ENCODE measurements at regions not wholly inside any gene's neighbourhood (a gene's known extent, or its start where the extent isn't known, plus 50 kb on each side); places are given as distances from the start of the nearest gene placed in this dataset.

DNA sequence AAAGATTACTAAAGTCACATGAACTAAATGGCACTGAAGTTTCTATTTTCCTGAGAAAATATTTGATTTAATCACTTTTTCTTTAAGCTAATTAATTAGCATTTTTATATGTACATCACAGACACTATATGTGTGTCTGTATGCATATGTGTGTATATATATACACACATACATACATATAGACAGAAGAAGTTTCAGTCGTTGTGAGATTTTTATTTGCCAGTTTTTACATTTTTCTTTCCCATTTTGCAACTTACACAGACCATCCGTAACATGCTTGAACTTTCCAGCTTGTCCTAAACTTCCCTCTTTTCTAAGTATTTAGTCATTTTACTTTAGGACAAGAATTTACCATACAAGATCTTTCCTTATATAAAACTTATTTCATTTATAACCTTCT, 299.1 kb downstream of the IPO8 start:
- no peak overlapping the region for H3K4me2 ChIP-seq (ENCODE audit: low read depth, low read length, poor library complexity, severe bottlenecking)
- H3K79me2 ChIP-seq (ENCODE audit: insufficient read depth, low read length): no peaks in the 10 kb centered on the region
- H3K9ac ChIP-seq (ENCODE audit: low read depth, low read length, poor library complexity, severe bottlenecking): no peak overlapping the region
- H2AFZ ChIP-seq (ENCODE audit: low read length): no peak overlapping the region
- no peaks in the 10 kb centered on the region for H3K27me3 ChIP-seq (ENCODE audit: insufficient read depth, low read length, poor library complexity, severe bottlenecking)
- H3K9me2 ChIP-seq (replicated peaks; ENCODE audit: low read depth, low read length): no peaks in the 10 kb centered on the region
- no peaks in the 10 kb centered on the region for H3K4me1 ChIP-seq (ENCODE audit: insufficient read depth, low read length, poor library complexity, severe bottlenecking)
- H3K9me3 ChIP-seq (ENCODE audit: insufficient read depth, low read depth, low read length): peaks cover 5% of the 10 kb centered on the region; the same call in 1 of the 2 replicates
- TF ChIP-seq EZH2phosphoT487 (IDR thresholded peaks at IDR 0.05; ENCODE audit: borderline replicate concordance): no peak
- TF ChIP-seq, protein P1, sequence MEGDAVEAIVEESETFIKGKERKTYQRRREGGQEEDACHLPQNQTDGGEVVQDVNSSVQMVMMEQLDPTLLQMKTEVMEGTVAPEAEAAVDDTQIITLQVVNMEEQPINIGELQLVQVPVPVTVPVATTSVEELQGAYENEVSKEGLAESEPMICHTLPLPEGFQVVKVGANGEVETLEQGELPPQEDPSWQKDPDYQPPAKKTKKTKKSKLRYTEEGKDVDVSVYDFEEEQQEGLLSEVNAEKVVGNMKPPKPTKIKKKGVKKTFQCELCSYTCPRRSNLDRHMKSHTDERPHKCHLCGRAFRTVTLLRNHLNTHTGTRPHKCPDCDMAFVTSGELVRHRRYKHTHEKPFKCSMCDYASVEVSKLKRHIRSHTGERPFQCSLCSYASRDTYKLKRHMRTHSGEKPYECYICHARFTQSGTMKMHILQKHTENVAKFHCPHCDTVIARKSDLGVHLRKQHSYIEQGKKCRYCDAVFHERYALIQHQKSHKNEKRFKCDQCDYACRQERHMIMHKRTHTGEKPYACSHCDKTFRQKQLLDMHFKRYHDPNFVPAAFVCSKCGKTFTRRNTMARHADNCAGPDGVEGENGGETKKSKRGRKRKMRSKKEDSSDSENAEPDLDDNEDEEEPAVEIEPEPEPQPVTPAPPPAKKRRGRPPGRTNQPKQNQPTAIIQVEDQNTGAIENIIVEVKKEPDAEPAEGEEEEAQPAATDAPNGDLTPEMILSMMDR (conservative IDR thresholded peaks at IDR 0.05; ENCODE audit: low read length): no peak
- H4K20me1 ChIP-seq (ENCODE audit: insufficient read depth, low read length, poor library complexity, severe bottlenecking): no peaks in the 10 kb centered on the region
- H3F3A ChIP-seq (ENCODE audit: low read depth): no peaks in the 10 kb centered on the region
- H3K4me3 ChIP-seq (ENCODE audit: low read length, poor library complexity, severe bottlenecking): no peak overlapping the region
- no peaks in the 10 kb centered on the region for H3K36me3 ChIP-seq (ENCODE audit: insufficient read depth, low read length)

DNA sequence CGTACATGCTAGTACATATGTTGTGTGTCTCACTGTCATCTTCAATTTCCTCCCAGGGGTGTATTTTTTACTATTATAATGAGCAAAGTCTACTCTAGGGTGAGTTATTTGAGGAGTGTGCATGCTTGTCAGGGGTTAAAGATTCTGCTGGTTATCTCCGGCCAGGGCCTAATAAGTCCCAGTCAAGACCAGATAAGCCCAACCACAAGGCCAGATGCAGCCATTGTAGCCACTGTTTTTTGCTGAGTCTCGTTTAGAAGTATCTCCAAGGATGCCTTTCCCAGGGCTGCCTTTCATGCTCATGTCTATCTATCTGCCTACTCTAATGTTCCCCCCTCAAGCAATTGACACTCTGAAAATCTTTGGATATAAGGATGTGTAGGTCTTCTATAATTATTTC, 300.5 kb downstream of the IPO8 start:
- peaks cover 5% of the 10 kb centered on the region; the same call in 1 of the 2 replicates for H3K9me3 ChIP-seq (ENCODE audit: insufficient read depth, low read depth, low read length)
- no peaks in the 10 kb centered on the region for H3F3A ChIP-seq (ENCODE audit: low read depth)
- no peaks in the 10 kb centered on the region for H4K20me1 ChIP-seq (ENCODE audit: insufficient read depth, low read length, poor library complexity, severe bottlenecking)
- no peaks in the 10 kb centered on the region for H3K79me2 ChIP-seq (ENCODE audit: insufficient read depth, low read length)
- no peaks in the 10 kb centered on the region for H3K36me3 ChIP-seq (ENCODE audit: insufficient read depth, low read length)
- TF ChIP-seq, protein P1 (conservative IDR thresholded peaks at IDR 0.05; ENCODE audit: low read length): no peak
- no peak for TF ChIP-seq EZH2phosphoT487 (IDR thresholded peaks at IDR 0.05; ENCODE audit: borderline replicate concordance)
- H3K4me3 ChIP-seq (ENCODE audit: low read length, poor library complexity, severe bottlenecking): no peak overlapping the region
- H3K4me2 ChIP-seq (ENCODE audit: low read depth, low read length, poor library complexity, severe bottlenecking): no peak overlapping the region
- H3K27me3 ChIP-seq (ENCODE audit: insufficient read depth, low read length, poor library complexity, severe bottlenecking): no peaks in the 10 kb centered on the region
- no peak overlapping the region for H2AFZ ChIP-seq (ENCODE audit: low read length)
- no peak overlapping the region for H3K9ac ChIP-seq (ENCODE audit: low read depth, low read length, poor library complexity, severe bottlenecking)
- no peaks in the 10 kb centered on the region for H3K9me2 ChIP-seq (replicated peaks; ENCODE audit: low read depth, low read length)
- no peaks in the 10 kb centered on the region for H3K4me1 ChIP-seq (ENCODE audit: insufficient read depth, low read length, poor library complexity, severe bottlenecking)

DNA sequence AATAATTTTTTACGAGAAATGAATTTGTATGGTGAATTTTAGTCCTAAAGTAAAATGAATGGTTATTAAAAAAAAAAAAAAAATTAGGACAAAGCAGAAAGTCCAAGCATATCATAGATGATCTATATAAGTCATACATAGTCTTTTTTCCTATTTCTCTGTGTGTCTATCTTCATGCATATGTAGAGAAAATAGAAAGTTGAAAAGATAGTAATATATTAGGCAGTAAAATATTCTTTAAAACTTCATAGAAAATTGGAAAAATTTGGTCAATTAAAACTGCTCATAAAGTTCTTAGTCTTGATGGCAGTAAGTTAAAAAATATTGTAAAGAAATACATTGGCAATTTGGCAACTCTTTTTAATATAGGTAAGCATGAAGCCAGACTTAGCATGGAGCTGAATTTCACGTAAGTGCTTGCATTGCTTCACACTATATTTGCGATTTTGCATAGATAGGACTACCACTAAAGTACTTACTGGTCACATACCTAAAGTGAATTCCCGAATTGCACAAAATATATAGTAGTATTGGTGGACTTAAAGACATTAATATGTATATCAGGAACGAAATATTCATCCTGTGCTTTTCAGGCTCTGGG, 303.8 kb downstream of the IPO8 start:
- Histone ChIP-seq H3K36me3 (ENCODE audit: insufficient read depth, low read length) (no peaks in the 10 kb centered on the region), H3K9me3 (ENCODE audit: insufficient read depth, low read depth, low read length) (peaks cover 5% of the 10 kb centered on the region; the same call in 1 of the 2 replicates), H3K9me2 (replicated peaks; ENCODE audit: low read depth, low read length) (no peaks in the 10 kb centered on the region), H3K79me2 (ENCODE audit: insufficient read depth, low read length) (no peaks in the 10 kb centered on the region), H3K9ac (ENCODE audit: low read depth, low read length, poor library complexity, severe bottlenecking) (no peak overlapping the region), H4K20me1 (ENCODE audit: insufficient read depth, low read length, poor library complexity, severe bottlenecking) (no peaks in the 10 kb centered on the region), H3K4me3 (ENCODE audit: low read length, poor library complexity, severe bottlenecking) (no peak overlapping the region), H3K4me2 (ENCODE audit: low read depth, low read length, poor library complexity, severe bottlenecking) (no peak overlapping the region), H3K4me1 (ENCODE audit: insufficient read depth, low read length, poor library complexity, severe bottlenecking) (no peaks in the 10 kb centered on the region), H2AFZ (ENCODE audit: low read length) (no peak overlapping the region), H3F3A (ENCODE audit: low read depth) (no peaks in the 10 kb centered on the region), H3K27me3 (ENCODE audit: insufficient read depth, low read length, poor library complexity, severe bottlenecking) (no peaks in the 10 kb centered on the region)
- no peak for TF ChIP-seq EZH2phosphoT487 (IDR thresholded peaks at IDR 0.05; ENCODE audit: borderline replicate concordance)
- TF ChIP-seq, protein P1 (conservative IDR thresholded peaks at IDR 0.05; ENCODE audit: low read length): no peak

Data from Loucy (cell line).